DND-41 (cell line): ENCODE measurements at regions not wholly inside any gene's neighbourhood (a gene's known extent, or its start where the extent isn't known, plus 50 kb on each side); places are given as distances from the start of the nearest gene placed in this dataset.

Source experiments
- EZH2 ChIP-seq: IDR thresholded peaks from 3 replicates; pipeline ENCODE4 v1.6.1; 2012; ENCODE audit warnings: borderline replicate concordance, low read depth, mild to moderate bottlenecking, moderate library complexity, low read length, inconsistent platforms; ENCODE audit not compliant: severe bottlenecking
- TF ChIP-seq, protein P1 (sequence below): IDR thresholded peaks from 2 replicates; pipeline ENCODE4 v1.5.1; 2012; ENCODE audit warnings: borderline replicate concordance, low read length, moderate library complexity, mild to moderate bottlenecking; ENCODE audit not compliant: poor library complexity, severe bottlenecking; ENCODE audit errors: extremely low read depth

DNA sequence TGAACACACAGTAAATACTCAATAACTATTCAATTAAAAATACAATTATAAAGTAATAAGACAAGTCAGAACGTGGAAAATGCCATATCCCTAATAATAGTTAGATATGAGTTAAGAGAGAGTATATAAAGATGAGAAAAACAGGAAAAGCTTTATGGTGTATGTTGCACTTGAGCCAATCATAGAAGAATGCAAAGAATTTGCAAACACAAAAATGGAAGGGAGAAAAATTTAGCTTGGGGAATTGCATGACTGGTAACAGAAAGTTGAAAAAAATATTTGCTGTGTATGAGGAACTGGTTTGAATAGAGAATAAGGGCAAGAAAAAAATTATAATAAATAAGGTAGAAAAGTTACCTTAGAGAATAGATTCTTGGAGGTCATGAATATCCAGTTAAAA, 739.6 kb upstream of the CXADR start:
- TF ChIP-seq, protein P1, sequence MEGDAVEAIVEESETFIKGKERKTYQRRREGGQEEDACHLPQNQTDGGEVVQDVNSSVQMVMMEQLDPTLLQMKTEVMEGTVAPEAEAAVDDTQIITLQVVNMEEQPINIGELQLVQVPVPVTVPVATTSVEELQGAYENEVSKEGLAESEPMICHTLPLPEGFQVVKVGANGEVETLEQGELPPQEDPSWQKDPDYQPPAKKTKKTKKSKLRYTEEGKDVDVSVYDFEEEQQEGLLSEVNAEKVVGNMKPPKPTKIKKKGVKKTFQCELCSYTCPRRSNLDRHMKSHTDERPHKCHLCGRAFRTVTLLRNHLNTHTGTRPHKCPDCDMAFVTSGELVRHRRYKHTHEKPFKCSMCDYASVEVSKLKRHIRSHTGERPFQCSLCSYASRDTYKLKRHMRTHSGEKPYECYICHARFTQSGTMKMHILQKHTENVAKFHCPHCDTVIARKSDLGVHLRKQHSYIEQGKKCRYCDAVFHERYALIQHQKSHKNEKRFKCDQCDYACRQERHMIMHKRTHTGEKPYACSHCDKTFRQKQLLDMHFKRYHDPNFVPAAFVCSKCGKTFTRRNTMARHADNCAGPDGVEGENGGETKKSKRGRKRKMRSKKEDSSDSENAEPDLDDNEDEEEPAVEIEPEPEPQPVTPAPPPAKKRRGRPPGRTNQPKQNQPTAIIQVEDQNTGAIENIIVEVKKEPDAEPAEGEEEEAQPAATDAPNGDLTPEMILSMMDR, result no peak
- TF ChIP-seq EZH2, result no peak
